Retinal pigment epithelial cell (primary cell): ENCODE measurements at regions not wholly inside any gene's neighbourhood (a gene's known extent, or its start where the extent isn't known, plus 50 kb on each side); places are given as distances from the start of the nearest gene placed in this dataset.

Source experiments
- DNase-seq: peaks from one replicate; pipeline ENCODE4 v3.0.0-alpha.2; 2010; ENCODE audit warnings: low read depth
- H3K4me3 ChIP-seq: 2 replicates; pipeline ENCODE4 v1.5.1; 2011; ENCODE audit warnings: mild to moderate bottlenecking, low read length, control low read depth, moderate library complexity
- TF ChIP-seq, protein P1 (sequence below): conservative IDR thresholded peaks from 2 replicates; pipeline ENCODE4 v1.5.1; 2011; ENCODE audit warnings: low read depth, low read length, control low read depth, inconsistent platforms

GRCh38 chr11:69395287-69395686, 86.2 kb upstream of the LINC01488 start:
- TF ChIP-seq, protein P1, sequence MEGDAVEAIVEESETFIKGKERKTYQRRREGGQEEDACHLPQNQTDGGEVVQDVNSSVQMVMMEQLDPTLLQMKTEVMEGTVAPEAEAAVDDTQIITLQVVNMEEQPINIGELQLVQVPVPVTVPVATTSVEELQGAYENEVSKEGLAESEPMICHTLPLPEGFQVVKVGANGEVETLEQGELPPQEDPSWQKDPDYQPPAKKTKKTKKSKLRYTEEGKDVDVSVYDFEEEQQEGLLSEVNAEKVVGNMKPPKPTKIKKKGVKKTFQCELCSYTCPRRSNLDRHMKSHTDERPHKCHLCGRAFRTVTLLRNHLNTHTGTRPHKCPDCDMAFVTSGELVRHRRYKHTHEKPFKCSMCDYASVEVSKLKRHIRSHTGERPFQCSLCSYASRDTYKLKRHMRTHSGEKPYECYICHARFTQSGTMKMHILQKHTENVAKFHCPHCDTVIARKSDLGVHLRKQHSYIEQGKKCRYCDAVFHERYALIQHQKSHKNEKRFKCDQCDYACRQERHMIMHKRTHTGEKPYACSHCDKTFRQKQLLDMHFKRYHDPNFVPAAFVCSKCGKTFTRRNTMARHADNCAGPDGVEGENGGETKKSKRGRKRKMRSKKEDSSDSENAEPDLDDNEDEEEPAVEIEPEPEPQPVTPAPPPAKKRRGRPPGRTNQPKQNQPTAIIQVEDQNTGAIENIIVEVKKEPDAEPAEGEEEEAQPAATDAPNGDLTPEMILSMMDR = no peak
- no peak overlapping the region for H3K4me3 ChIP-seq
- DNase-seq = no peak

- TF ChIP-seq, protein P1 = no peak
- DNase-seq = no peak
- no peak overlapping the region for H3K4me3 ChIP-seq
These were observed 85.2 kb upstream of the LINC01488 start for GRCh38 chr11:69396051-69396947.

- DNase-seq = no peak
- TF ChIP-seq, protein P1 = no peak
These were observed 84.5 kb upstream of the LINC01488 start for GRCh38 chr11:69396948-69397307.

GRCh38 chr11:69397732-69398131, 83.7 kb upstream of the LINC01488 start:
- no peak overlapping the region for H3K4me3 ChIP-seq
- no peak for DNase-seq
- TF ChIP-seq, protein P1 = no peak

More at GRCh38 chr11:69396948-69397307, 84.5 kb upstream of the LINC01488 start:
- H3K4me3 ChIP-seq = no peak overlapping the region

DNA sequence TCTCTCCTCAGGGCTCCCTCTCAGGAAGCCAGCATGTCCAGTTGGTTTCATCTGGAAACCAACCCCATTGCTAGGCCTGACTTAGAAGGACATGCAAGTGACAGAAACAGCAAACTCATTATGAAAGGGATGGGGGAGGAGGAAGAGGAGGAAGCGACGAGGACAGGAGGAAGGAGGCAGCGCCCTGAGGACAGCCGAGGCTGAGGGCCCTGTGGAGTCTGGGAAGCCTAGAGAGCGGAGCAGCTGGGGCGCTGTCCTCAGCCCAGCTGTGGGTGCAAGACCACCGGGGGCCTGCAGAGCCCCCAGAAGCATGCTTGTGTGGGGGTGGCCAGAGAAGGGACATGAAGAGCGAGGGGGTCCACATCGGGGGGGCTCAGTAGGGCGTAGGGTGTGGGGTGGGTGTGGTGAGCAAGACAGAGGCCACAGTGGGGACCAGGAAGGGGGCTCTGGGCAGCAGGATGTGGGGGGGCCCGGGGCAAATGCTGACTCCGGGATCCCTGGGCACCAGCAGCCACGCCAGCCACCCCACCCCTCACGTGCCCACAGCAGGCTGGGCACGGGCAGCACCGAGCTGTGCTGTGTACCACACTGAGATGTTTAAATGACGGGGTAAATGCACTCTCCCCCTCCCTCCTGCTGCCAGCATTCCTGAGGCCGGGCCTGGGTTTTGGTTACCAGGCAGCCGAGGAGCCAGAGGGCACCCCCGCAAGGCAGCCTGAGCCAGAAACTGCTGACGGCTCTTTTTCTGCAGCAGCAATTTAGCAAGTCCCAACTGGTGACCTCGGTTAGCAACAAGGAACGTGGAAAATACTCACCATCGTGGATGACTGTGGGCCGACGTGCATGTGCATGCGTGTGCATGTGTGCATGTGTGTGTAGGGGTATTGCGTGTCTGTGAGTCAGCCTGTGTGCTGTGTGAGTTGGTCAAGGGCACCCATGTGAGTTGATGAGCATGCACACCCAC, 82.7 kb upstream of the LINC01488 start:
- peak; percentile 69 for DNase-seq
- no peak overlapping the region for H3K4me3 ChIP-seq
- TF ChIP-seq, protein P1 = no peak

DNA sequence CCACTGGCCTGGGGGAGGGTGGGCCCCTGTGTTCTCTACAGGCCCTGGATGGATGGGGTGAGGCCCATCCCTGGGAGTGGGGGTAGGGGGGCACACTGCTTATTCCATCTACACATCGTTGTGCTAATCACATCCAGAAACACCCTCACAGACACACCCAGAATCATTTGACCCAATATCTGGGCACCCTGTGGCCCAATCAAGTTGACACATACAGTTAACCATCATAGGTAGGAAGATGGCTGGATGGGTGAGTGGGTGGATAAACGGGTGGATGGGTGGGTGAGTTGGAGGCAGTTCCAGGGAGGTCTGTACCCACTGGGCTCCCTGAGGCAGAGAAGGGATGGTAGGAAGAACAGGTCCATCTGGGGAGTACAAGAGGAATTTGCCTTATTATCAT, 81.3 kb upstream of the LINC01488 start:
- DNase-seq = no peak
- no peak overlapping the region for H3K4me3 ChIP-seq
- TF ChIP-seq, protein P1 = no peak
